ENCODE measurements at regions not wholly inside any gene's neighbourhood (a gene's known extent, or its start where the extent isn't known, plus 50 kb on each side); places are given as distances from the start of the nearest gene placed in this dataset.

DNA sequence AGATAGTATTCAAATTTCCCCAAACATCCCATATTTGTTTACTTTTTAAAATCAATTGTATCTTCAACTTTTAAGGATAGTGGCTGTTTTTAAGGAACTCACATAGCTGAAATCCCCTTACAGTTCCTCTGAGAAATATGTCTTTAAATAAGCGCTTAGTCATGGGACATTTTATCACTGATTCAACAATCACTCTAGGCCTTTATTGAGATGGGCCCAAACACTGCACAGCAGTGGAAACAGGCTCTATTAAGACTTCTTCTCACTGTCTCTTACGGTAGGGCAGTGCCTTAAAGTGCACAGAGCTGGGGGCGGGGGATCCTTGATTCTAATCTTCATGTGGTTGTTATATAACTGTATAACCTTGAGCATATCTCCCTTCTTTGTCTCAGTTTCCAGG is 59.8 kb upstream of the RREB1 start:
- H3K4me1 ChIP-seq: peaks cover 7 to 13% (median 8%) of the 10 kb centered on the region in 3 donors
- H3K36me3 ChIP-seq: no peaks in the 10 kb centered on the region
- peak overlapping the region in 2 of 4 donors; percentile 15 to 60 for H3K27ac ChIP-seq
- H3K9me3 ChIP-seq: no peaks in the 10 kb centered on the region
- ATAC-seq (peak in 2 of 4 donors; percentile 8 to 33), FAIRE-seq (peak; percentile 5), DNase-seq (no peak)
- no peaks in the 10 kb centered on the region for H3K27me3 ChIP-seq
- WGBS, 2 donors: 34 to 37% methylated on average over 3 of the region's 3 CpGs
- no peak for TF ChIP-seq CTCF (IDR thresholded peaks at IDR 0.05)
- no peak overlapping the region for H3K4me3 ChIP-seq
- intact Hi-C loops (cut with DNase I): no loop called here

- Histone ChIP-seq H3K36me3 (no peaks in the 10 kb centered on the region), H3K4me3 (no peak overlapping the region), H3K4me1 (peaks cover 7 to 13% (median 8%) of the 10 kb centered on the region in 3 donors), H3K9me3 (no peaks in the 10 kb centered on the region), H3K27ac (no peak overlapping the region), H3K27me3 (no peaks in the 10 kb centered on the region)
- no peak for DNase-seq
- intact Hi-C loops (cut with DNase I): no loop called here
- WGBS, 2 donors: 91 to 92% methylated on average over 2 of the region's 2 CpGs
- no peak for FAIRE-seq
- no peak for ATAC-seq
- no peak for TF ChIP-seq CTCF (IDR thresholded peaks at IDR 0.05)
Measured at GRCh38 chr6:7048894-7049293, 58.9 kb upstream of the RREB1 start.

DNA sequence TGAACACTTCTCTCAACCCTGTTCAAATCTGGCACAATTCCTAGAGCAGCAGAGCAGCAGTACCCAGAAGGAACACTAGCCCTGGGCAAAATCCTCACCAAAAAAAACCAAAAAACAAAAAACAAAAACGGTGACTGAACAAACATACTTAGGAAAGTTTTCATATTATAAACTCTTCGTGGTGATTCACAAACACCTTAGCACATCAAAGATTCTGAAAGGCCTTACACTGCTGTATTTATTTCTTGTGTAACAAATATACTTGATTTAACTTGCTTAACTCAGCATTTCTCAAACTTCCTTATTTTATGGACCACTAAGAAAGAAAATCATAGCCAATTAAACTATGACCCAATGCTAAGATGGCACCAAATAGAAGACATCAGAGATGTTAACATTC is 57.8 kb upstream of the RREB1 start:
- H3K27me3 ChIP-seq: no peaks in the 10 kb centered on the region
- 55 to 68% methylated on average over 2 of the region's 2 CpGs for WGBS, 2 donors
- H3K4me1 ChIP-seq: peaks cover 7 to 13% (median 8%) of the 10 kb centered on the region in 3 donors
- no peaks in the 10 kb centered on the region for H3K36me3 ChIP-seq
- H3K9me3 ChIP-seq: no peaks in the 10 kb centered on the region
- H3K4me3 ChIP-seq: no peak overlapping the region
- no peak for DNase-seq
- TF ChIP-seq CTCF (IDR thresholded peaks at IDR 0.05): no peak
- H3K27ac ChIP-seq: peak overlapping the region in 2 of 4 donors; percentile 86 to 94
- intact Hi-C loops (cut with DNase I): no loop called here
- no peak for ATAC-seq
- FAIRE-seq: no peak

DNA sequence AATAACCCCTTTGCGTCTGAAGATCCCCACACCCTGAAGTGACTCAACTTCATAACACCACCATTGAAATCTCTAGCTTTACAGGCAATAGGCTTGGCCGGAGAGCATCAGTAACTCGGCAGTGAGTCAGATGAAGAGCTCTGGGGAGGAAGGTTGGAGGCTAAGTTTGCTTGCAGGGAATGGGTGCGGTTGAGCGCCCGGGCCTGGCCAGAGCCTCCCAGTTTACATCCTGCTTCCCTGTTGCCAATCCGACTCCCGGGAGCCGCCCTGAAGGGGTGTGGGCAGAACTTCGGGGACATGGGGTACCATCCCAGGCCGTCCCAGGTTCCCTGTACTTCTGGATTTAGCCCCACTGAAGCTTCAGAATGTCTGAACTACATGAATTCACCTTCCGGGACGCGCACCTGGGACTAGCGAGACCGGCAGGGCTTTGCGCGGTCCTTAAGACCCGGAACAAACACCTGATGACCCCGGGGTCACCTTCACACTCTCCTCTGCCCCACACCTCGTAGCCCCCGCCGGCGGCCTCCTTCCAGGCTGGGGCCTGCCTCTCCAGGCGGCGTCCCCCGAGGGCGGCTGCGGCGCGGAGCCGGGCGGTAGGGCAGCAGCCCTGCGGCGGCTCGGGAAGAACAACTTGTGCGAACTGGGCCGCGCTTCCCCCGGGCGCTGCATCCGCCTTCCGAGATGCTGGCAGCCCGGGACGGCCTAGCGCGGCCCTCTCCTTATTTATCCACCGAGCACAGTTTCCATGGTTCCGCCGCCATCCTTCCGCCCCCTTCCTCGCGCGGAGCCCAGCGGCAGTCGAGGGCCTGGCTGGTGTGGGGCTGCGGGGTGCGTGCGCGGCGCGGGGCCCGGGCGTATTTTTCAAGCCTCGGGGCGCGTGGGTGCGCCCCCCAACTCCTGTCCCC is 56.6 kb upstream of the RREB1 start:
- peak; percentile 56 to 81 (median 62) for DNase-seq
- no peak for FAIRE-seq
- H3K4me3 ChIP-seq: peak overlapping the region; percentile 58 to 64 (median 60)
- H3K27ac ChIP-seq: peak overlapping the region; percentile 86 to 94 (median 90)
- WGBS, 2 donors: 8 to 12% methylated on average over 49 to 68 of the region's 68 CpGs
- intact Hi-C loops (cut with DNase I): no loop called here
- ATAC-seq: peak; percentile 47 to 70 (median 58)
- H3K9me3 ChIP-seq: no peaks in the 10 kb centered on the region
- peaks cover 7 to 13% (median 8%) of the 10 kb centered on the region in 3 donors for H3K4me1 ChIP-seq
- H3K27me3 ChIP-seq: no peaks in the 10 kb centered on the region
- TF ChIP-seq CTCF (IDR thresholded peaks at IDR 0.05): no peak
- H3K36me3 ChIP-seq: no peaks in the 10 kb centered on the region

All from pancreas (tissue), 10 donors.